AG08395 (cell line): ENCODE measurements at regions not wholly inside any gene's neighbourhood (a gene's known extent, or its start where the extent isn't known, plus 50 kb on each side); places are given as distances from the start of the nearest gene placed in this dataset.
"Not testable (repeated sequence)": the region's sequence is repeated elsewhere in the genome, so short reads cannot be mapped to it uniquely, and the experiment has no call there.

Experiments
- DNase-seq: peaks from one replicate; pipeline ENCODE4 v3.0.0; 2012; ENCODE audit warnings: mixed read lengths, low spot score

DNA sequence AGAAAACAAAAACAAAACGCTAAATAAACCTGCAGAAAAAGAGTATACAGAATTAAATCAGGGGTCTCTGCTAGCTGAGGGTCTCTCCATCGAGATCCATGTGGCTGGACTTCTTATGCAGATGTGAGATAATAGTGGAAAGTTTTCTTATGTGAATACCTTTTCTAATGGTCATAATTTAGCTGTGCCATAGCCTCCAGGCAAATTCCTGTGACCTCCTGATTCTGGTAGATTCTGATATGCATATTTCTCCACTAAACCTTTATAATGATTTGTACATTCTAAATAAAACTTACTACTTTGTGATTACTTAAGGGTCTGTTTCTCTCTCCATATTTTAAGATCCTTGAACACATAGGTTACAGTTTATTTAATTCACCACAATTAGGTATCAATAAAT, 1002.6 kb downstream of the GALC start:
- no peak for DNase-seq

DNA sequence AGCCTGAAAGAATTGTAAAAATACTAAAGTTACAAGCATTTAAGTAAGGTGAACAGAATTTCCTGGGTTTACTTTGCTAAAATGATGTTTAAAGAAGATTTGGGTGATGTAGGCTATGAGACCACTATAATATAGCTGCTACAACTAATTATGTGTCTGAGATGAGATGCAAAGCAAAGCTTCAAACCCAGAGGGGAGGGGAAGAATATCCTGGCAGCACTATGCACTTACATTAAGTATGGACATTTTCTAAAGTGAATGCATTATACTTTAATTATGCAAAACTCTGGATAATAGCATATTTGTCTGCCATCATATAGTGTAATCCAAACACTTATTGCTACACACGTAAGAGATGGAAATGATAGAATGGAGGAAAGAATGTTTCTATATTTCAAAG, 1003.7 kb downstream of the GALC start:
- no peak for DNase-seq

DNA sequence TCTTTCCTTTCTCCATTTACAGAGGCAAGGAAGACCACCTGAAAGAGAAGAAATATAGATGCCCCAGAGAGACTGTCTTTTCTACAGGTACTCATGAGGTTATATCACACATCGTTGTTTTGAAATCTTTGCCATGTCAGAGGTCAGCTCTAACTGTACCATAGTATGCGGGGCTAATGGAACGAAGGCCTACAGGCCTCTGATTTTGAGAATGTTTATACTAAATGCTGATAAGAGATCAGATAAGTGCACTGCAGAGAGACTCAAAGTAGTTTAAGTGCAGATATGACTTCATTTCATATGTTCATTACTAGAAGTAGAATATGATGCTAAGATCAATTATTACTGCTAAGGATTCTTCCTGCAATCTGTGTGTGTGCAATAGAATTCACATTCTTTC, 1005.0 kb downstream of the GALC start:
- no peak for DNase-seq

DNA sequence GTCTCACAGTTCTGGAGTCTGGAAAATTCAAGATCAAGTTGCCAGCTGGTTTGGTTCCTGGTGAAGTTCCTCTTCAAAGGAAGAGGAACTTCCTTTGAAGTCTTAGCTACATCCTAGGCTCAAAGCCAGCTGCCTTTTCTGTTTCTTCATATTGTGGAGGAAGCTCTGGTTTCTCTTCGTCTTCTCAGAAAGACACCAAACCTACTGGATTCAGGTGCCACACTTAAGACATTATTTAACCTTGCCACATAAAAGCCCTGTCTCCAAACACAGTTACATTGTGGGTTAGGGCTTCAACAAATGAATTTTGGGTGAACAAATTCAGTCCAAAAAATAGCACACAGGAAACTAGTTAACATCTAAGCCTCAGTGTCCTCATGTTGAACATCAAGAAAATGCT, 1019.8 kb downstream of the GALC start:
- no peak for DNase-seq

DNA sequence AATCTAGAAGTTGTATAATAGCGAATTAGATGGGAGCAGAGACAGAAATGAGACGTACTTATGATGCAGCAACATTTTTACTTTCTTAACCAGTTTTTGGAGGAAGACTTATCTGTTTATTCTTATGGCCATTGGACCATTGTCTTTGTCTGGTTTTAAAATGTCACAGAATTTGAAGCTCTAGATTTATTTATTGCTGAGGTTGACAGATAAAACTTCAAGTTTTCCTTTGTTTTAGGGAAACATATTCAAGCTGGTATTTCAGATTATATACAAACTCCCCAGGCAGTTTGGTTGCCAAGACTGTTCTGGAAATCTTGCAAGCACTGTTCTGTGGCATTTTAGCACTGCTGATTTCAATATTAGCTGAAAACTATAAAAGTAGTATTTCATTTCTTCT, 1021.7 kb downstream of the GALC start:
- DNase-seq, result no peak

DNA sequence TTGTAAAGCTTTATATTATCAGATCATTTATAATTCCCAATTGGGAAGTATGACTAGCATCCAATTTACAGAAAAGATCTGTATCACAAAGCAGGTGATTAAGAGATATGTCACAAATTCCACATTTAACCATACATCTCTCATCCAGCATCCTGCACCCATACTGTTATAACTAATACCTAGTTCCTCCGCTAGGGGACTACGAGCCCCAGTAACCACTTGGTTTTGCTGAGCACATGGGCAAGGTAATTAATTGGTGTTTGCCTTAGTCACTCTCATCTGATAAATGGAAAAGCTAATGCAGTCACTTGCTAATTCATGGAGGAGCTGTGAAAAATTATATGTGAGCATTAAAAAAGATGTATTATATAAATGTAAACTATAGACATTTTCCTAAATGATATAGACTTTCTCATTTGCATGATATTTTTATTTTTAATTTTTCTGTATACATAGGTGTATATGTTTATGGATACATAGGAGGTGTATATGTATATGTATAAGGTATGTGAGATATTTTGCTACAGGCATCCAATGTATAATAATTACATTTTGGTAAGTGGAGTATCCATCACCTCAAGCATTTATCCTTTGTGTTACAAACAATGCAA, 1031.8 kb downstream of the GALC start:
- DNase-seq, result peak; percentile 20

DNA sequence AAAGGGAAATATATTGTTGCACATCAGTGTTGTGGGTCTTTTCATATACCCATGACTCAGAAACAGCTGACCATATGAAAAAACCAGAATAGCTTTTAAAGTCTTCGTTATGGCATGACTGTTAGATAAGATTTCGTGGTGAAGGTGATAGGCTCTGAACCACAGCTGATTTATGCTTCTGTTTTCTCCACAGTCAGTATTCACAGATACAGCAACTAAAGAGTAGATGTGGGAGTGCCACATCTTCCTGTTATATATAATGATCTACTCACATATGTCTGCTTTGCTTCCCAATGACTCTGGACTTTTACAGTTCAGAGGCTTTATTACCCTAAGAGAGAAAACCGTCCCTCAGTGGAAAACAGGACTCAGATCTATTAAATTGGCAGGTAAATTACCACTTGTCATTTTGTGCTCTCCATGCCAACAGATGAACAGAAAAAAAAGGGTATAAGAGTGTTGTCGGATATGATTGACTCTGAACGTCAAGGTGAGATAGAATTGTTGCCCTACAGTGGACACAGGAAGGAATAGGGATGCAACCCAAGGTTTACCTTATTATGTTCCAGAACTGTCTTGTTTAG, 1037.1 kb downstream of the GALC start:
- DNase-seq, result no peak

DNA sequence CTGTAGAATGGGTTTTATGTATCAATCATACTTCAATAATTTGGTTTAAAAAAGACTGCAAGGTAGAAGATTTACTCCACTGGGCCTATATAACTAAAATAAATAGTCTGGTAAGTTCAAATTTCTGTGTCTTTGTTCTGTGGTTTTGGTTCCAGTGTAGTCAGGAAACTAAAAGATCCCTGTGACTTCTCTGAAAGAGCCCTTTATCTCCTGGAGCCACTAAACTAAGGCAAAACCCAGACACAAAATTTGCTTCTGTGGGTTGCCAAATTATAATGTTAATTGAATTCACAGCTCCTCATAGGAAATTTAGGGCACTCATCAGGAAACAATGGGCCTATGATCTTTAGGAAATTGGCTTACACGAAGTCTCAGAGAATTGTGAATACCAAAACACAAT, 1038.4 kb downstream of the GALC start:
- DNase-seq, result no peak

DNA sequence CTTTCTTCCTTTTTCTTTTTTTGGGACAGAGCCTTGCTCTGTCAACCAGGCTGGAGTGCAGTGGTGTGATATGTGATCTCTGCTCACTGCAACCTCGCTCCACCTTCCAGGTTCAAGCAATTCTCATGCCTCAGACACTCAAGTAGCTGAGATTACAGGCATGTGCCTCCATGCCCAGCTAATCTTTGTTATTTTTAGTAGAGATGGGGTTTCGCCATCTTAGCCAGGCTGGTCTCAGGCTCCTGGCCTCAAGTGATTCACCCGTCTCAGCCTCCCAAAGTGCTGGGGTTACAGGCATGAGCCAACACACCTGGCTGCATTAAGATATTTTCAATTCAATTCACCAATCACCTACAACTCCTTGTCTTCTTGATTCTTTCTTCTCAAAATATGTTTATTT, 1046.5 kb downstream of the GALC start:
- DNase-seq, result no peak

DNA sequence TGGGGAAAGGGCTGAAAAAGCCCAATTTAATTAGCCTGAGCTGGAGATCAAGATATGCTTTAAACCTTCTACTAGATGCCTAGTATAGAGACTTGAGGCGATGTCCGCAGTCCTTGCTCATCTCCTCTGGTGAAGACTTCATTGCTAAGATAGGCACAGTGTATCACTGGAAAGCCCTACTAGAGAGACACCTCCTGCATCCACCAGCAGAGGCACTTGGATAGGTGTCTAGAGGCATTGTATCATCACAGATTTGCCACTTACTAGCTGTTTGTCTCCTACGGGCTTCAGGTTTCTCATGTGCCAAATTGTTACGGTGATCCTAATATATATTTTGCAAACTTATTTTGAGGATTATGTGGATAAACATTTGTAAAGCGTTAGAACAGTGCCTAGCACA, 1048.5 kb downstream of the GALC start:
- DNase-seq, result no peak

DNA sequence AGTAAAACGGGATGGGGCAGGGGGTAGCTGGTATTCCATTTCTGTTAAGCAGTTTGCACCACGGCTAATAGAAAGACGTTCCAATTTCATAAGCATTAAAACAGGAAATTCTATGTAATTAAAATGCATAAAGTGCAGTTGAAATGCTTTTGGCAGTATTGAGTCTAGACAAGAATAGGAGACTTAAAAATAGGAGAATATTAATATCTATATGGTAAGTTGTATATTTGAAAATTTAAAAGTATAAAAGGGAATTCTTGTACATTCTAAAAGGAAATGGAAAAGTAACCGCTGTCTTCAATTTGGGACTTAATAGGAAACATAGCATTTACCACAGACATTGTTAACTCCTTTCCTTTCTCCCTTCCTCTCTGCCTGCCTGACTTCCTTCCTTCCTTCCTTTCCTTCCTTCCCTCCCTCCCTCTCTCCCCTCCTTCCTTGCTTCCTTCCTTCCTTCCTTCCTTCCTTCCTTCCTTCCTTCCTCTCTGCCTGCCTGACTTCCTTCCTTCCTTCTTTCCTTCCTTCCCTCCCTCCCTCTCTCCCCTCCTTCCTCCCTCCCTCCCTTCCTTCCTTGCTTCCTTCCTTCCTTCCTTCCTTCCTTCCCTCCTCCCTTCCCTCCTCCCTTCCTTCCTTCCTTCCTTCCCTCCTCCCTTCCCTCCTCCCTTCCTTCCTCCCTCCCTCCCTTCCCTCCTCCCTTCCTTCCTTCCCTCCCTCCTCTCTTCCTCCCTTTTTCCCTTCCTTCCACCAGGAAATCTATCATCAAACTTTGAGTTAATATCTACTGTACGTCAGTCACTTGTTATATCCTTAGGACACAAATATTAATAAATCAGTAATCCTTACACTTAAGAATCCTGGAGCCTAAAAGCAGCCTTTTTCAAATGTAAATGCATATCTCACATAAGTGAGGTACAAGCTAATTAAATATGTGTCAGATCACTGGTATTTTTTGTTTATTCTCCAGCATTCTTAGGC, 1049.3 kb downstream of the GALC start:
- no peak for DNase-seq

DNA sequence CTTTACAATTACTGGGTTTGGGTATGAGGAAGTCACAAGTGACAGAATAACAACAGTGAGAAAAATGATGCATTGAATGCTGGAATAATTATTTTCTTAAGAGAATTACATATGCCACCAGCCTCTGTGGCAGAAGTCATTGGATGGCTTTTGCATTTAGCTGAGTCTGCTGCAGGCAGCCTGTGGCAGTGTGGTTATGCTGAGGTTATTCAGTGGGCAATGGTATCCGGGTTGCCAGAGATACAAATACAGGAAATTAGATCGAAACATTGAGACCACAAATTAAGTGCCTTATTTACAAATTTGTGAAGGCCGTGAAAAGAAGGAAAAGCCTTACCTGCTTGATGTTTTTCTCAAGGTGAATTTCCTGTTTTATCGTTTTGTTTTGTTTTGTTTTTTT, 1050.0 kb downstream of the GALC start:
- no peak for DNase-seq

DNA sequence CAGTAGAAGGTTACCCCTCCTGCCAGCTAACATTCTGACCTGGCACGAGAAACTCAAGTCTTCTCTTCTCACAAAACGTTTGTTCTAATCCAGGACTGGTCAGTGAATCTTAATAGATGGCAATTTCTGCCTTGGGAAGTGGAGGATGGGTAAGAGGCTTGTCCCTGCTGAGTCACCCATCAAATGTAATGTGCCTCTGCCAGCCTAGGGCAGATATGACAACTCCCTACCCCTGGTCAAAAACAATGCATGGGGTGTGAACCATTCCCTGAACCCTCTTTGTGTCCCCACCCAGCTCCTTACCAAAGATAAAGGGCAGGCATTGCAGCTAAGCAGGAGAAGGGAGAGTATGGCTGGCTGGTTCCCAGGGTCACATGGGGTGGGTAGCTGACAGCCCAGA, 1052.9 kb downstream of the GALC start:
- DNase-seq, result no peak

DNA sequence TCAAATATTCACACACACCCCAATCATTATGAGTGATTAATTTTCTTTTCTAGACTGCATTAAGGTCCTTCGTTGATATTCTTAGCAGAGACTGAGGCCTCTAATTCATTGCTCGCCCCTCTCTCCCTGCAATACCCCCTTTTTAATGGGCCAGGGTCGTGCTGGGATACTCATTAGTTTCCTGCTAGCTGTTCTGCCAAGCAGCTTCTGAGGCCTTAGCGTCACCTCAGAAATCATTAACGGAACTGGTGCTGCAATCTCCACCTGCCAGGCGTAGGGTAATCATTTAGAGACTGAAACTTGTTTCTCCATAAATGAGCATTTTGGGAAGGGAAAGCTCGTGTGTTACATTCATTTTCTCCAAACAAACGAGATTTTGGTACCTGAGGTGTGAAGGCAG, 1054.7 kb downstream of the GALC start:
- no peak for DNase-seq

DNA sequence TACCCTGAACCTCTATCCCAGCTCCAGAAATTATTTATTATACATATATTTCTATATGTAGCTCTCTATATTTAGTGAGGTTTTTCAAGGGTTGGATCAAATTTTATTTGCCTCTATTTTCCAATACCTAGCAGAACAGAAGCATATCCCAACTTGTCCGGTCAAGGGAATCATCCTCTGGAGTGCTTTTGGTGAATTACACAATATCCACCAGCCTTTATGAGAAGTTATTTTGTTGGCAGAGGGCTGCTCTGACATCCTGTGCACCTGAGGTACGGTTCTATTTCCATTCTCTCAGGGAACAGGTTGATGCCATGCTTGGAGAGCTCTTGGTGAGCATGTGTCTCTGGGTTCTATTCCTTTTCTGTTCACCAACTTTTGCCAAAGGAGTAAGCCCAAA, 1056.4 kb downstream of the GALC start:
- DNase-seq, result no peak

DNA sequence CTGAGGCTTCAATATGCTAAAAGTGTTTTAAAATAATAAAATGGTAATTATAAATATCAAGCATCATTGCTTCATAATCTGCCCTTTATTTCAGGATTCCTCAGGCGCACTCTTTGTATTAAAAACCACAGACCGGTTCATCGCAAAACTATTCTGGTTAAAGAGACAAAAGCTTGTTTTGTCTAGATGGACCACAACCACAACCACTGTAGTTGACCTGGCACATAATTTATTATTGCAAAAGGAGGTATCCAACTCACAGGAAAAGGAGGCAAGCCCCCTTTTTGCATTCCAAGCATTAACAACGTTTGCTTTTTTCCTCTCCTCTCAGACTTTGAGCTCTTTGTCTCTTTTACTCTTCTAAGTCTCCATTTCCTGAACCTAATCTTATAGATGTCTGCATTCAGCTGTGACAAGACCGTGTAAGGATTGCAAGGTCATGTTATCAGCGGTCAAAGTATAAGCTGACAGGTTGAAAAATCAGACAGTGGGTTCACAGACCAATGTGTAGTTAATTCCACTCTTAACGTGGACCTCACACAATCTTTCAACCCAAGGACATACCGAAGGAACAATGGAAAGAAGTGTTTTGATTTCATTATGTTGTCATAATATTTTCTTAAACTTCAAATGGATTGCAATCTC, 1057.6 kb downstream of the GALC start:
- peak; percentile 23 for DNase-seq

DNA sequence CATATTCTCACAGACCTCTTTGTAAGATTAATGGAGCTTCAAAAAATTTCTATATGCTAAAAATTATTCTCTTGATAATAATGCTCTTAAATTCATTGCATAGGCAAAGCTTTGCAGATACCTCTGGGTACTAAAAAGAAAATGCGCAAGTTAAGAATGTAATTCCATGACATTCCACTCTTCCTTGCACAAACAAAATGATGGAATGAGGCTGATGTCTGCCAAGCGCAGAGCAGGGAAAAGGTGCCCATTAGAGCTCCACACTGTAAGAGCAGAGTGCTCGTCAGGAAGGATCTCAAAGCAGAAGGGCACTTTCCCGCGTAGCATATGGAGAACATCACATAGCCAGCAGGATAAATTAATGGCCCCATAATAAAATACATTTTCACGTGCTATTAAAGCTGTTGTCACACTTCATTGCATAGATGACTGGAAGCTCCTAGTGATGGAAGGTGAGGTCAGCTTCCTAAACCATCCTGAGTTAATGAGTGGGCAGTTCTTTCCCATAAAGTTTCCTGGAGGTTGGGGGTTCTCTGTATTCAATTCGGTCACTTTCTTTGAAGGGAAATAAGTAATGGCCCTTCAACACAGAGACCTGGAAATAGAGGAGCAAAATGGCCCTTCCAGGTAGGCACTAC, 1058.9 kb downstream of the GALC start:
- DNase-seq, result no peak

DNA sequence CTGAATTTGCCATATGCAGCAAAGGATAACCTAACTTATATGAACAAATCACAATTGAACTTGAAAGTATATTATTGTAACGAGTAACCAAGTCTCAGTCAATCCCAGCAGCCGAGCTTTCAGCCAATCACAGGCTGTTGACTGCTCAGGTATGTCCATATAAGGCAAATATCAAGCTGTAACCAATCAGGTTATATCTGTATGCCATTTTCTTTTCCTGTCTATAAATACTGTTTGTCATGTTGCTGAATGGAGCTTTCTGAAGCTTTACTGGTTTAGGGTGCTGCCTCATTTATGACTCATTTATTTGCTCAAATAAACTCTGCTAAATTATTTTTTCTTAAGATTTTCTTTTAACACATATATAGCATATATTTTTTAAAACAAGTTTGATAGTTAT, 1059.5 kb downstream of the GALC start:
- DNase-seq, result no peak

DNA sequence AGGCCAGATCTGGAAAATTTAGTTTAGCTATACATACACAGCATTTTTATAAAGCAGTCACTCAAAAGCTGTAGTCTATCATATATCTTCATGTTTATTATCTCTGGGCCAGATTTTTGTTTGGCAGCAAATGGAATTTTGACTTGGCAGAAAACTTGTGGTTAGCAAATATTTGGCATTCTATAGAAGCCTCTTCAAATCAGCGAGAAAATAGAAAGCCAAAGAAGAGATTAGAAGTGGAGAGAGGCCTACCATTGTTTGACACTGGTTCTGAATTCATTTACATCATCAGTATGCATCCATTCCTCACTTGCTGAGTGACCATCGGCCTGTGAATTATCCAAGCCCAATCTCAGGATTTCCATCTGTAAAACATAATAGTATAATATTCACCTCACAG, 1077.6 kb downstream of the GALC start:
- DNase-seq, result no peak

DNA sequence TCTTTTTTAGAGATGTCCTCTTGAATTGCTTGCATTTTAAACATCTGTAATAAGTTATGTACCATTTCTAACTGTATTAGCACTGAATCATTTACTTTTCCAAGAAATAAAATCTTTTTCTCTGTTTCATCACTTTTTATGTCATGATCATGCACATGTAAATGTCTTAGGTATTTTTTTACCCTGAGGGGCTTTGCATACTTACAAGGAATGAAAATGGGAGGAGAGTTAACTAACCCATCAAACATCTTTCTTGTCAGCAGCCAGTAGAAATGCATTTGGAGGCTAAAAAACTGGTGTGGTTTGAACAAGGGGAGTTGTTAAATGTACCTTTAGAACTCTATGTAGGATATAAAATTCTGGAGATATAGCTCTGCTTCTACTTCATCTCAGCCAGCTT, 1080.3 kb downstream of the GALC start:
- no peak for DNase-seq

DNA sequence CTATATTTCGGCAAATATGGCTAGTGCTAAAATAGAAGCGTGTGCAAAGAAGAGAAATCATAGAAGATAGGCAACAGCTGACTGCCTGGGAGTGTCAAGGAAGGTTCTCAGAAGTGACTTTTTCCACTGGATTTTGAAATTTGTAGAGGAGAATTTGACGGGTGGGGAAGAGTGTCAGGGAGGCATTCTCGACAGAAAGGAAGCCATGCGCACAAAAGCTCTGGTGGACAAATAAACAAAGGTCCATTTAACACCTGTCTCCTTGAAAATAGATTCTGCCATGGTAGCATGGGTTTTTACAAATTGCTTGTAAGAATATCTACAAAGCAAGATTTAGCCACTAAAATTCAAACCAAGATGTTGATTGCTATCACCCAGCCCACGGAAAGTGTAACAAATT, 1081.5 kb downstream of the GALC start:
- DNase-seq, result no peak

DNA sequence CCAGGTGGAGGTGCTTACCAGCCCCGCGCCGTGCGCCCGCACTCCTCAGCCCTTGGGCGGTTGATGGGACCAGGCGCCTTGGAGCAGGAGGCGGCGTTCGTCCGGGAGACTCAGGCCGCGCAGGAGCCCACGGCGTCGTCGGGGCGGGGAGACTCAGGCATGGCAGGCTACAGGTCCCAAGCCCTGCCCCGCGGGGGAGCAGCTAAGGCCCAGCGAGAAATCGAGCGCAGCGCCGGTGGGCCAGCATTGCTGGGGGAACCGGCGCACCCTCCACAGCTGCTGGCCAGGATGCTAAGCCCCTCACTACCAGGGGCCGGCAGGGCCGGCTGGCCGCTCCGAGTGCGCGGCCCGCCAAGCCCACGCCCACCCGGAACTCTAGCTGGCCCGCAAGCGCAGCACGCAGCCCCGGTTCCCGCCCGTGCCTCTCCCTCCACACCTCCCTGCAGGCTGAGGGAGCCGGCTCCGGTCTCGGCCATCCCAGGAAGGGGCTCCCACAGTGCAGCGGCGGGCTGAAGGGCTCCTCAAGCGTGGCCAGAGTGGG, 1087.5 kb downstream of the GALC start:
- DNase-seq, result not testable (repeated sequence)
